Fibroblast of villous mesenchyme (primary cell): ENCODE measurements at regions not wholly inside any gene's neighbourhood (a gene's known extent, or its start where the extent isn't known, plus 50 kb on each side); places are given as distances from the start of the nearest gene placed in this dataset.
"Not testable (repeated sequence)": the region's sequence is repeated elsewhere in the genome, so short reads cannot be mapped to it uniquely, and the experiment has no call there.

Source experiments
- DNase-seq: peaks from one replicate; pipeline ENCODE4 v3.0.0-alpha.2; 2010; ENCODE audit warnings: low read depth
- H3K4me3 ChIP-seq: 2 replicates; pipeline ENCODE4 v1.5.1; 2011; ENCODE audit warnings: low read depth, mild to moderate bottlenecking, low read length
- TF ChIP-seq, protein P1 (sequence below): IDR thresholded peaks from 2 replicates; pipeline ENCODE4 v1.5.1; 2012; ENCODE audit warnings: low read depth, mild to moderate bottlenecking, low read length; ENCODE audit not compliant: insufficient read depth

DNA sequence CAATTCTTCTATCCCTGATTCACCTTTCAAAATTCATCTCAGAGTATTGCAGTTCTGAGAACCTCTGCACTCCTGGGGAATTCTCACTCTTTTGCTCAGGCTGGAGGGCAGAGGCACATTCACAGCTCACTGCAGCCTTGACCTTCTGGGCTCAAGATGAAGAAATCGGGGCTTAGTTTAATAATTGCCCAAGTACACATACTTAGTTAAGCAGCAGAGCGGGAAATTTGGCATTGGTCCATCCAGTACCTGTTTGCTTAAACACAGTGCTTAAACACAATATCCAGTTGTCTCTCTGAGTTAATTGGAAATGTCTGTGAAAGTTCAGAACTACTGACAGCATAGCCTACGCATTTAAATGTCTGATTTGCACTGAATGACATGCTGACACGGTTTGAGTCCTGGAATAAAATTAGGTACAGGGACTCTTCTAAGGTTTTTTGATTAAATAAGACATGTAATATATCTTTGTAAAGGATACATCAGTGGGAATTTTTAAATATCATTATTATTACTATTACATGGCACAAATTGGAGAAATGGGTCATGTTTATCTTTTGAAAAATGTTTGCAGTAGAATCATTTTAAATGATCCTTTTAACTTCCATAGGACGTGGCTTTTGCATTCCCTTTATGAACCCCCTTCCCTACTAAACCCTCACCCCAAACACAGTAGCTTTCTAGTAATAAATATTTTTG lies 337.4 kb downstream of the SRGAP2C start:
- TF ChIP-seq, protein P1, sequence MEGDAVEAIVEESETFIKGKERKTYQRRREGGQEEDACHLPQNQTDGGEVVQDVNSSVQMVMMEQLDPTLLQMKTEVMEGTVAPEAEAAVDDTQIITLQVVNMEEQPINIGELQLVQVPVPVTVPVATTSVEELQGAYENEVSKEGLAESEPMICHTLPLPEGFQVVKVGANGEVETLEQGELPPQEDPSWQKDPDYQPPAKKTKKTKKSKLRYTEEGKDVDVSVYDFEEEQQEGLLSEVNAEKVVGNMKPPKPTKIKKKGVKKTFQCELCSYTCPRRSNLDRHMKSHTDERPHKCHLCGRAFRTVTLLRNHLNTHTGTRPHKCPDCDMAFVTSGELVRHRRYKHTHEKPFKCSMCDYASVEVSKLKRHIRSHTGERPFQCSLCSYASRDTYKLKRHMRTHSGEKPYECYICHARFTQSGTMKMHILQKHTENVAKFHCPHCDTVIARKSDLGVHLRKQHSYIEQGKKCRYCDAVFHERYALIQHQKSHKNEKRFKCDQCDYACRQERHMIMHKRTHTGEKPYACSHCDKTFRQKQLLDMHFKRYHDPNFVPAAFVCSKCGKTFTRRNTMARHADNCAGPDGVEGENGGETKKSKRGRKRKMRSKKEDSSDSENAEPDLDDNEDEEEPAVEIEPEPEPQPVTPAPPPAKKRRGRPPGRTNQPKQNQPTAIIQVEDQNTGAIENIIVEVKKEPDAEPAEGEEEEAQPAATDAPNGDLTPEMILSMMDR = no peak
- H3K4me3 ChIP-seq = no peak overlapping the region
- no peak for DNase-seq

DNA sequence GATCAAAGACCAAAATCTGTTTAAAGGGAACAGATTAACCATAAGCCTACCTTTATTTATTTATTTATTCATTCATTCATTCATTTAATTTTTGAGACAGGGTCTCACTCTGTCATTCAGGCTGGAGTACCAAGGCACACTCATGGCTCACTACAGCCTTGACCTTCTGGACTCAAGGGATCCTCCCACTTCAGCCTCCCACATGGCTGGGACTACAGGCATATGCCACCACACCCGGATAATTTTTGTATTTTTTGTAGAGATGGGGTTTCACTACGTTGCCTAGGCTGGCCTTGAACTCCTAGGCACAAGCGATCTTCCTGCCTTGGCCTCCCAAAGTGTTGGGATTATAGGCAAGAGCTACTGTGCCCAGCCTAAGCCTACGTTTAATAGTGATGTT lies 338.3 kb downstream of the SRGAP2C start:
- not testable (repeated sequence) for DNase-seq, H3K4me3 ChIP-seq

DNA sequence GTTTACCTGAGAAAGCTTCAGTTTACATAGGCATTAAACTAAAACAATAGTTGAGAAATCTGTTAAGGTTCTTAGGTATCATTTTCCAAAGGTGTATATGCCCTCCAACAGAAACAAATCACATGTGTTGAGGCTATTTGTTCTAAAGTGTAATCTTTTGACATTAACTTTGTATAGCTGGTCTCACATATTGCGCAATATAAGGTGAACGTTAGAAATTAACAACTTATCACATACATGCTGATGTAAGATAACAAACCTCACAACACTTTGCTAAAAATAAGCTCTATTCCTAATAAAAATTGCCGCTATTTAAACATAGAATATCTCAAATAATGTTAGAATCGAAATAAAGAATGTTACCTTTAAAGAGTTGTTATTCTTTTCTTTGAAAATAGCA lies 340.6 kb downstream of the SRGAP2C start:
- DNase-seq = no peak
- H3K4me3 ChIP-seq = no peak overlapping the region
- TF ChIP-seq, protein P1 = no peak

DNA sequence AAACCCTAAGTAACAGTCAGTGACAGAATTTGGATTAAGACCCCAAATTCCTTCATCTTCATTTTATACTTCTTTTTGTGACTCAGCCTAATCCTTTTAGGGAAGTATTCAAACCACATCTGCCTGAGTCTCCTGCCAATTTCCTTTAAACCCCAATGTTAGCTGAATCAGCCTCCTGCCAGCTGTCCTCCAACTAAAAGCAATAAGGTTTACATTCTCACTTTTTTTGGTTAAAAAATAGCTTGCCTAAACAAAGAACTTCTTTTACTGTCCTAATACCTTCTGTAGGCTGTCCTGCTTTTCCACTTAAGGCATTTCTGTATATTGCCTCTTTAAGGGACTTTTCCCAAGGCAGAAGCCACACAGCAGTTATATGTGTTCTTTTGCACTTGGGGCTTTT lies 344.2 kb downstream of the SRGAP2C start:
- H3K4me3 ChIP-seq, DNase-seq: not testable (repeated sequence)

DNA sequence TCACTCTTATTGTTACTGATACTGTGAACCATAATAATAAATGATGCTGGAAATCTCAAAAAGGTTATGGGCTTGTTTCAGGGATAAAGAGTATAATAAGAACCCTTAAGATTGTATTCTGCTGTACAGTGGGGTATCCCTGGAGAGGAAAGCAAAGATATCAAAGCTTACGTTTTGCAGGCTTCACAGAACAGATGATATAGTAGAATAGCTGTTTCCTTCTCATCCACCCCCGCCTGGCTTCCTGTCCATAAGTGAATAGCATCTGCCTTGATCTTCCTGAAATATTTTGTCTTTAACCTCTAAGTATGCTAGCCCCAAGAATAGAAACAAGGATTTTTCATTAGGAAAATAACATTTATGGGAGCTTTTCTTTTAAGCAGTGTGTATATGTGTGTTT lies 345.3 kb downstream of the SRGAP2C start:
- H3K4me3 ChIP-seq, DNase-seq: not testable (repeated sequence)

DNA sequence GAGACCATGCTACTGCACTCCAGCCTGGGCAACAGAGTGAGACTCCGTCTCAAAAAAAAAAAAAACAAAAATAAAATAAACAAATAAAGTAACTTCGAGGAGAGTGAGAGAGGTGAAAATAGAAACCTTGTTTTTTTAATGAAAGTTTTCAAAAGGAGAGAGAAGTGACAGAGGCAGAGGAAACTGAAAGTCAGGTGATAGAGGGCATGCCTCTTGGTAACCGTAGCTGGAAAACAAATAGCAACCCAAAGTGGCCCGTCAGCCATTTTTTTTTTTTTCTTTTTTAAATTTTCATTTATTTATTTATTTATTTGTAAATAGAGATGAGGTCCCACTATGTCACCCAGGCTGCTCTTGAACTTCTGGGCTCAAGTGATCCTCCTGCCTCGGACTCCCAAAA lies 347.0 kb downstream of the SRGAP2C start:
- not testable (repeated sequence) for H3K4me3 ChIP-seq, DNase-seq

DNA sequence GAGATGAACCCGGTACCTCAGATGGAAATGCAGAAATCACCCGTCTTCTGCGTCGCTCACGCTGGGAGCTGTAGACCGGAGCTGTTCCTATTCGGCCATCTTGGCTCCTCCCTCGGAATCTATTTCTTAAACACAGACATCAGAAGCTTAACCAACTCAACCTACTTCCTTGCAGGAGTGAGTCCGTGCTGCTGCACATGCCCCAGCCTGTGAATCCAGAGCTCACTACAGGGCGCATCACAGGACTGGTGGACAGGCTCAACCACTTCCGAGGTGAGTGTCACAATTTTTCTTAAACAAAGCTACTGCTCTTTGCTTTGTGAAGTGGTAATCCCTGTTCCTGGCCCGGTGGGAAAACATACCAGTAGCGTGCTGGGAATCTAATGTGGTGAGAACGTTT lies 353.4 kb downstream of the SRGAP2C start:
- DNase-seq = not testable (repeated sequence)

DNA sequence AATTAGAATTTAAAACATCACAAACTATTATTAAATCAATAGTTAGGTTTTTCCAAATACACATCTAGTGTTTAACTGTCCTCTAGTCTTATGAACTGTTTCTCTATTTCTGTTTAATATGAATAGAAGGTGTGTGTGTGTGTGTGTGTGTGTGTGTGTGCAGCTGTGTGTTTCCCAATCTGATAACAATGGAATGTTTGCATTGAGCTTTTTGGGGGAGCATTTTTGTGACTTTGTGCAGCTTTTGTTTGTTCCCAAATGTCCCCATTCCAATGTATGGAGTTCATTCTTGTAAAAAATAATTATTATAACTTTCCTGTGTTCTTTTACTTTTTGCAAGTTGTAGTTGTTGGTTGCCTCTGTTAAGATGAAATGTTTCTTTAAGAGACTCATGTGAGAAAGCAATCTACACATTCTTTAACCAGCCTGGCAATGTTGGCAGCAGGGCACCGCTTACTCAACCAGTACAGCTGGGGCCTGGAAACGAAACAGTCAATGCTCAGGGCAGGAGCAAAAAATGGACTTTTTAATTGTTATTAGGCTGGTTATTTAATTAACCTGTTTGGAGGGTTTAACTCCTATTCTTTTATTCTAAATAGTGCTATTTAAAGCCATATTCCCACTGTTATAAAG lies 354.3 kb downstream of the SRGAP2C start:
- TF ChIP-seq, protein P1 = no peak
- no peak for DNase-seq
- H3K4me3 ChIP-seq = no peak overlapping the region

More for the DNA sequence above, 353.4 kb downstream of the SRGAP2C start:
- not testable (repeated sequence) for H3K4me3 ChIP-seq

DNA sequence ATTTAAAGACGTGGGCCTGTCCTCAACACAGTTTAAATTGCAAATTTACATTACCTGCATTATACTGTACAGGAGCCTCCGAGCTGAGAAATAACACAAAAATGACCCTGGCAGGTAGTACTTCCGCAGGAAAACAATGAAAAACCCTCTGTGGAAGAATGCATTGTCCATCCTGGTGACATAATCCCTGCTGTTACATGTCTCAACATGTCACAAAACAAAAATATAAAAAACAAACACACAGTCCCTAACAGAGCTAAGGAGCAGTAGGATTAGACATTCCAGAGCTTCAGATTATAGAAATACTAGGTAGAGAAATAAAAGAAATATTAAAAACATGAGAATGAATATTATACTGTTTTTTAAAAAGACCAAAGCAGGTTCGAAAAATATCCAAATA lies 359.2 kb downstream of the SRGAP2C start:
- not testable (repeated sequence) for DNase-seq, H3K4me3 ChIP-seq

DNA sequence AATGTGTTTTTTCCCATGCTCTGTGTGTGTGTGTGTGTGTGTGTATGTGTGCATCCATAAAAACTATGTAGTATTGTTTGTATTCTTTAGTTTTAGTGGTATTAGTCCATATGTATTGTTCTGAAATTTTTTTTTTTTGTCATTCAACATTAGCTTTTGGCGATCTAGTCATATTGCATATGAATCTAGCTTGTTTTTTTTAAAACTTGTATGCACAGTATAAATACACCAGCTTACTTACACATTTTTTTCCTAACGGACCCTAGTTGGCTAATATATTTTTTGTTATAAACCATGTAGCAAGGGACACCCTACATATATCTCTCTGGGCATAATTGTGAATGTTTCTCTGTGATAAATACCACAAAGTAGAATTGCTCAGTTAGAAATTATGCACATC lies 359.7 kb downstream of the SRGAP2C start:
- TF ChIP-seq, protein P1 = no peak
- no peak for DNase-seq
- no peak overlapping the region for H3K4me3 ChIP-seq

DNA sequence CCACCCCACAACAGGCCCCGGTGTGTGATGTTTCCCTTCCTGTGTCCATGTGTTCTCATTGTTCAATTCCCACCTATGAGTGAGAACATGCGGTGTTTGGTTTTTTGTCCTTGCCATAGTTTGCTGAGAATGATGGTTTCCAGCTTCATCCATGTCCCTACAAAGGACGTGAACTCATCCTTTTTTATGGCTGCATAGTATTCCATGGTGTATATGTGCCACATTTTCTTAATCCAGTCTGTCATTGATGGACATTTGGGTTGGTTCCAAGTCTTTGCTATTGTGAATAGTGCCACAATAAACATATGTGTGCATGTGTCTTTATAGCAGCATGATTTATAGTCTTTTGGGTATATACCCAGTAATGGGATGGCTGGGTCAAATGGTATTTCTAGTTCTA lies 361.1 kb downstream of the SRGAP2C start:
- DNase-seq, H3K4me3 ChIP-seq: not testable (repeated sequence)
